Peyer's patch (tissue), 4 donors: ENCODE measurements at regions not wholly inside any gene's neighbourhood (a gene's known extent, or its start where the extent isn't known, plus 50 kb on each side); places are given as distances from the start of the nearest gene placed in this dataset.

ENCODE experiments used
- POLR2A ChIP-seq, 2 donors: fragments of 450-650 bp; IDR thresholded peaks; one replicate each; pipeline ENCODE4 v1.5.1; 2017; ENCODE audit warnings: antibody characterized with exemption in 2 of 2, mild to moderate bottlenecking in 2 of 2, moderate library complexity in 2 of 2
- TF ChIP-seq, protein P1 (sequence below), 6 experiments: fragments of 450-650 bp in 4 of 6; fragments of 200-600 bp in 2 of 6; sonication (generic) in 1 of 6; IDR thresholded peaks; one replicate each; pipeline ENCODE4 v1.5.1; 2017 to 2019; ENCODE audit warnings: antibody characterized with exemption in 6 of 6, mild to moderate bottlenecking in 3 of 6, moderate library complexity in 1 of 6

DNA sequence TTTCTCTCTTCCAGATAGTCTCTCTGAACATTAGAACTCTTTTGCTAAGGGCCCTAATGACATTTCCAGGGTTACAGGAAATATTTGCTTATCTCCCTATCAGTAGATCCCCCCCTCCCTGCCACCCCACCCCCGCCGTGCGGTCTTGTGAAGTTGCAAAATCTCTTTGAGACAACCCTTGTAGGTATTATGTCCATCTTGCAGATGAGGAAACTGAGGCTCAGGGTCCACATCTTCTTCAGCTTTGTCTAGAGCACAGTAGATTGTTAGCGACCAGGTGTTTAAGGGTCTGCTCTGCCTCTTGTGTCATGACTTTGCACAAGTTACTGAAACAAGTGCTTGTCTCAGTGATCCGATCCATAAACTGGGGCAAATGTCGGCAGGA lies 65.8 kb upstream of the GATA6 start:
- TF ChIP-seq, protein P1, sequence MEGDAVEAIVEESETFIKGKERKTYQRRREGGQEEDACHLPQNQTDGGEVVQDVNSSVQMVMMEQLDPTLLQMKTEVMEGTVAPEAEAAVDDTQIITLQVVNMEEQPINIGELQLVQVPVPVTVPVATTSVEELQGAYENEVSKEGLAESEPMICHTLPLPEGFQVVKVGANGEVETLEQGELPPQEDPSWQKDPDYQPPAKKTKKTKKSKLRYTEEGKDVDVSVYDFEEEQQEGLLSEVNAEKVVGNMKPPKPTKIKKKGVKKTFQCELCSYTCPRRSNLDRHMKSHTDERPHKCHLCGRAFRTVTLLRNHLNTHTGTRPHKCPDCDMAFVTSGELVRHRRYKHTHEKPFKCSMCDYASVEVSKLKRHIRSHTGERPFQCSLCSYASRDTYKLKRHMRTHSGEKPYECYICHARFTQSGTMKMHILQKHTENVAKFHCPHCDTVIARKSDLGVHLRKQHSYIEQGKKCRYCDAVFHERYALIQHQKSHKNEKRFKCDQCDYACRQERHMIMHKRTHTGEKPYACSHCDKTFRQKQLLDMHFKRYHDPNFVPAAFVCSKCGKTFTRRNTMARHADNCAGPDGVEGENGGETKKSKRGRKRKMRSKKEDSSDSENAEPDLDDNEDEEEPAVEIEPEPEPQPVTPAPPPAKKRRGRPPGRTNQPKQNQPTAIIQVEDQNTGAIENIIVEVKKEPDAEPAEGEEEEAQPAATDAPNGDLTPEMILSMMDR (IDR thresholded peaks at IDR 0.05) = no peak
- TF ChIP-seq POLR2A (IDR thresholded peaks at IDR 0.05) = no peak
